Heart right ventricle (tissue), 16 donors: ENCODE measurements at regions not wholly inside any gene's neighbourhood (a gene's known extent, or its start where the extent isn't known, plus 50 kb on each side); places are given as distances from the start of the nearest gene placed in this dataset.

Experiments used
- ATAC-seq, 8 donors: fragments of 200-7000 bp; cut with Tn5 transposase; one replicate each; pipeline ENCODE4 v1.9.1; 2020; ENCODE audit warnings: mild to moderate bottlenecking in 8 of 8, moderate library complexity in 8 of 8, moderate number of reproducible peaks in 1 of 8
- DNase-seq, 2 donors: peaks; one replicate each; pipeline ENCODE4 v3.0.0-alpha.2; 2020
- H3K27ac ChIP-seq, 10 donors: fragments of 200-600 bp; sonication (generic) in 2 of 10; one replicate each; pipeline versions ENCODE4 v1.5.0 to v1.8.0; 2020 to 2022; ENCODE audit warnings: mild to moderate bottlenecking in 3 of 10
- H3K27me3 ChIP-seq, 7 donors: fragments of 200-600 bp; one replicate each; pipeline ENCODE4 v1.8.0; 2021 to 2022; ENCODE audit warnings: mild to moderate bottlenecking in 2 of 7
- H3K36me3 ChIP-seq, 9 donors: fragments of 200-600 bp; sonication (generic) in 1 of 9; one replicate each; pipeline versions ENCODE4 v1.5.0 to v1.8.0; 2020 to 2022; ENCODE audit warnings: mild to moderate bottlenecking in 2 of 9
- H3K4me1 ChIP-seq, 9 donors: fragments of 200-600 bp; sonication (generic) in 1 of 9; one replicate each; pipeline versions ENCODE4 v1.5.0 to v1.8.0; 2020 to 2022; ENCODE audit warnings: mild to moderate bottlenecking in 4 of 9
- H3K4me3 ChIP-seq, 10 donors: fragments of 200-600 bp; sonication (generic) in 2 of 10; one replicate each; pipeline versions ENCODE4 v1.5.0 to v1.8.0; 2020 to 2022; ENCODE audit warnings: mild to moderate bottlenecking in 7 of 10, moderate library complexity in 2 of 10
- H3K9me3 ChIP-seq, 11 donors: fragments of 200-600 bp in 10 of 11; sonication (generic) in 2 of 11; one replicate each; pipeline versions ENCODE4 v1.5.0 to v1.8.0; 2013 to 2022; ENCODE audit warnings: mild to moderate bottlenecking in 2 of 11, control low read depth in 1 of 11, moderate library complexity in 1 of 11
- WGBS, 2 donors: extraction: QIAGEN DNeasy Blood & Tissue Kit; methylation state at CpG; one replicate each; pipeline ENCODE4 v1.1.7; 2013; ENCODE audit warnings: inconsistent platforms in 1 of 2; 5-methylcytosine and 5-hydroxymethylcytosine counted together
- intact Hi-C, 10 donors: fragments of 100-400 bp; cut with DNase I; formaldehyde crosslinking; loops; one replicate each; pipeline versions ENCODE4 v1.11.1 to v1.14.2; 2022
- TF ChIP-seq, protein P1 (sequence below), 9 donors: fragments of 200-600 bp; sonication (generic) in 2 of 9; IDR thresholded peaks; one replicate each; pipeline versions ENCODE4 v1.5.0 to v1.8.0; 2021 to 2022; ENCODE audit warnings: antibody characterized with exemption in 9 of 9, mild to moderate bottlenecking in 5 of 9, moderate library complexity in 1 of 9
- donor health status: Arrhythmogenic right ventricular cardiomyopathy.
- donor health status: ischemic (EF 13 %, LVEDD 7.1; RV severe dilation, severe dysfunction).
- donor health status: healthy with polysubstance abuse.
- donor health status: DM: no; HTN: yes; CAD: no.
- donor health status: DM: no; HTN: no; CAD: no.
- donor health status: ischemic (EF 25% LVEDD 6.9; RV normal size, moderate dysfunction).
- donor health status: ischemic (EF 25% LVEDD 5.7; RV mildly dilated, moderate dysfunction).
- donor health status: healthy.
- donor health status: DM: yes; HTN: yes; CAD: no.
- donor health status: Ischemic cardiomyopathy.
- donor health status: ischemic (EF 35%, LVEDD 5.7; RV mildly dilated, moderate dysfunction).
- donor health status: nonischemic (EF 11% LVEDD 7.7; RV severe dilation, severe dysfunction).
- donor health status: DM: yes; HTN: yes; CAD: no.
- donor health status: PGD.
- donor health status: ischemic (EF 29% LVEDD 5.4; RV normal size, mild dysfunction).
- donor health status: nonischemic (EF 23%, LVEDD 6.1; RV moderate dilation, normal function).

DNA sequence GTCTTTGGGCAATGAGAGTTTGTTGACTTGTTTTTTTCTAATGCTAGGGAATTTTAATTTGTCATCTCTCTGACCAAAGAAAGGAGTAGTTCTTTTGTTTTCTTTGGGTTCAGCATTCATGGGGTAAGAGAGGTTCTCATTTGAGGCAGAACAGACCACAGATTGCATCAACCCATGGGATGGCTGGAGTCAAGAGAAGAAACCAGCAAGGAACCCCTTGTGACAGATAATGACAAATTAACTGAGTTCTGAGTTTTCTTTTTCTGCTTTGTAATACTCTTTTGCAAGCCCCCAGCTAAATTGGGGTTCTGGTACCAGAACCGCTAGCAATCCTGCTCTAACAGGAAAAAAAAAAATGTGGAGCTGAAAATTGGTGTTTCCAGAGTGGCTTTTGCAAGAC, 864.1 kb downstream of the DIAPH3 start:
- ATAC-seq: no peak
- TF ChIP-seq, protein P1, sequence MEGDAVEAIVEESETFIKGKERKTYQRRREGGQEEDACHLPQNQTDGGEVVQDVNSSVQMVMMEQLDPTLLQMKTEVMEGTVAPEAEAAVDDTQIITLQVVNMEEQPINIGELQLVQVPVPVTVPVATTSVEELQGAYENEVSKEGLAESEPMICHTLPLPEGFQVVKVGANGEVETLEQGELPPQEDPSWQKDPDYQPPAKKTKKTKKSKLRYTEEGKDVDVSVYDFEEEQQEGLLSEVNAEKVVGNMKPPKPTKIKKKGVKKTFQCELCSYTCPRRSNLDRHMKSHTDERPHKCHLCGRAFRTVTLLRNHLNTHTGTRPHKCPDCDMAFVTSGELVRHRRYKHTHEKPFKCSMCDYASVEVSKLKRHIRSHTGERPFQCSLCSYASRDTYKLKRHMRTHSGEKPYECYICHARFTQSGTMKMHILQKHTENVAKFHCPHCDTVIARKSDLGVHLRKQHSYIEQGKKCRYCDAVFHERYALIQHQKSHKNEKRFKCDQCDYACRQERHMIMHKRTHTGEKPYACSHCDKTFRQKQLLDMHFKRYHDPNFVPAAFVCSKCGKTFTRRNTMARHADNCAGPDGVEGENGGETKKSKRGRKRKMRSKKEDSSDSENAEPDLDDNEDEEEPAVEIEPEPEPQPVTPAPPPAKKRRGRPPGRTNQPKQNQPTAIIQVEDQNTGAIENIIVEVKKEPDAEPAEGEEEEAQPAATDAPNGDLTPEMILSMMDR (IDR thresholded peaks at IDR 0.05): no peak
- Histone ChIP-seq H3K27me3 (no peaks in the 10 kb centered on the region), H3K4me3 (no peak overlapping the region), H3K36me3 (no peaks in the 10 kb centered on the region), H3K4me1 (no peaks in the 10 kb centered on the region), H3K9me3 (peaks cover 0 to 15% (median 0%) of the 10 kb centered on the region in 11 donors), H3K27ac (no peak overlapping the region)
- DNase-seq: no peak
- intact Hi-C loops: no loop called here
- 98 to 100% methylated on average over 1 of the region's 1 CpG for WGBS, 2 donors

DNA sequence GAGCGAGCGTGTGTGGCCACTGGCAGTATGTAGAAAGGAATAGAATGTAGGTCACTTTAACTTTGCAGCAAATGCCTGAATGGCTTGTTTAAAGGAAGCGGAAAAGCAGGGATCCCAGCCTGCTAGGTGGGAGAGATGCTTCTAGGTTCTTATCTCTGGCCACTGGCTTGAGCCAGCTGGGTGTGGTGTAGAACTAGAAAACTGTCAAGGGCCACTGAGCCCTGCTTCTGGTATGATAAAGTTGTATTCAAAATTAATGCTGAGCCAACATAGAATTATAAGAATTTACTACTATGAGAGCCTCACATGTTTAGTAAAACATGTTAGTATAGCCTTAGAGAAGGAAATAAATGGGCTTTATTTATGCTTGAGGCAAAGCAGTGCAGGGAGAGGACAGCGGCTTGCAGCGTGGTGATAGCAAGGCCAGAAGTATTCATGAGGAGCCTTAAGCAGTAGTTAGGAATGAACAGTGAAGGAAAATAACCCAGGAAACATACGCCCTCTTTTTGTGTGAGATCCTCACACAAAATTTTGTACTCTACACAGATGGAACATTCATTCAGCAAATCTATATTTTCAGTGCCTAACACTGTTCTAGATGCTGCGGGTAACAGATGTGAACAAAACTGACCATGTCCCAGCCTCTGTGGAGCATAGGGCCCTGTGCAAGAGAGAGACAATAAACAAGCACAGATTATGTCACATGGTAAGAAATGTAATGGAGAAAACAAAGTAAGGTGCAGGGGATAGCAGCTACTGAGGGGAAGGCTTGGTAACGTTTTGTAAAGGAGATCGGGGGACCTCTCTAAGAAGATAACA, 863.2 kb downstream of the DIAPH3 start:
- ATAC-seq: no peak
- Histone ChIP-seq H3K36me3 (no peaks in the 10 kb centered on the region), H3K4me3 (no peak overlapping the region), H3K27me3 (no peaks in the 10 kb centered on the region), H3K4me1 (no peaks in the 10 kb centered on the region), H3K9me3 (peaks cover 0 to 15% (median 0%) of the 10 kb centered on the region in 11 donors), H3K27ac (no peak overlapping the region)
- DNase-seq: no peak
- TF ChIP-seq, protein P1 (IDR thresholded peaks at IDR 0.05): no peak
- intact Hi-C loops: no loop called here
- 75 to 79% methylated on average over 9 of the region's 9 CpGs for WGBS, 2 donors

DNA sequence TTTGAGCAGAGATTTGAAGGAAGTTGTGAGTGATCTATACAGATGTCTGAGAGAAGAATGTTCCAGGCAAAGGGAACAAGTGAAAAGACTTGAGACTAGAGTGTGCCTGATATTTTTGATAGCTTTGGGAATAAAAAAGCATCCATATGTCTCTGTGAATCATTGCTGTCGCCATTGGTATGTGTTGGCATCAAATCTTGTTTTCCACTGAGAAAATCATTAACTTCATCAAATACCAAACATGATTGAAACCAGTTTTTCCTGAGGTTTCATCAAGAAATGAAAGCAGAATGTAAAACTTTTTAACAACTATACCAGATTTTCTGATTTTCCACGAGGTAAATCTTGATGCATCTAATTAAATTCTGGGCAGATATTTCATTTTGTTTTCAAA, 862.6 kb downstream of the DIAPH3 start:
- no peaks in the 10 kb centered on the region for H3K36me3 ChIP-seq
- peaks cover 0 to 10% (median 0%) of the 10 kb centered on the region in 11 donors for H3K9me3 ChIP-seq
- no peak for ATAC-seq
- 68 to 71% methylated on average over 2 of the region's 2 CpGs for WGBS, 2 donors
- TF ChIP-seq, protein P1 (IDR thresholded peaks at IDR 0.05): no peak
- H3K4me1 ChIP-seq: no peaks in the 10 kb centered on the region
- H3K27ac ChIP-seq: no peak overlapping the region
- DNase-seq: no peak
- intact Hi-C loops: no loop called here
- no peaks in the 10 kb centered on the region for H3K27me3 ChIP-seq
- no peak overlapping the region for H3K4me3 ChIP-seq

DNA sequence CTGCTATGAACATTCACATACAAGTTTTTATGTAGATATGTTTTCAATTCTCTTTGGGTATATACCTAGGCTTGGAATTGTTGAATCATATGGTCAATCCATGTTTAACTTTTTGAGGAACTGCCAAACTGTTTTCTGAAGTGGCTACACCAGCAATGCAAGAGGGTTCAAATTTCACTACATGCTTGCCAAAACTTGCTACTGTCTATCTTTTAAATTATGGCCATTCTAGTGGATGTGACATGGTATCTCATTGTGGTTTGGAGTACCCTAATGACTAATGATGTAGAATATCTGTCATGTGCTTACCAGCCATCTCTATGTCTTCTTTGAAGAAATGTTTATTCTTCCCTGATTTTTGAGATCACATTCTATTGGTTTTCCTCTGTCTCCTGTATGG, 860.3 kb downstream of the DIAPH3 start:
- intact Hi-C loops: no loop called here
- DNase-seq (no peak), ATAC-seq (no peak)
- Histone ChIP-seq H3K4me3 (no peak overlapping the region), H3K27ac (no peak overlapping the region), H3K4me1 (no peaks in the 10 kb centered on the region), H3K27me3 (no peaks in the 10 kb centered on the region), H3K36me3 (no peaks in the 10 kb centered on the region), H3K9me3 (no peaks in the 10 kb centered on the region)
- TF ChIP-seq, protein P1 (IDR thresholded peaks at IDR 0.05): no peak
